ENCODE measurements at regions not wholly inside any gene's neighbourhood (a gene's known extent, or its start where the extent isn't known, plus 50 kb on each side); places are given as distances from the start of the nearest gene placed in this dataset.
"Not testable (repeated sequence)": the region's sequence is repeated elsewhere in the genome, so short reads cannot be mapped to it uniquely, and the experiment has no call there.

GRCh38 chr13:84831666-84832657, 949.7 kb upstream of the SLITRK1 start:
- DNase-seq: no peak

GRCh38 chr13:84823528-84823927, 941.3 kb upstream of the SLITRK1 start:
- no peak for DNase-seq

- no peak for DNase-seq
Measured at GRCh38 chr13:84821261-84821660, 939.0 kb upstream of the SLITRK1 start.

GRCh38 chr13:84816567-84817105, 934.4 kb upstream of the SLITRK1 start:
- DNase-seq: no peak

GRCh38 chr13:84812789-84813188, 930.5 kb upstream of the SLITRK1 start:
- DNase-seq: no peak

- no peak for DNase-seq
Measured at GRCh38 chr13:84812078-84812477, 929.8 kb upstream of the SLITRK1 start.

GRCh38 chr13:84810781-84811180, 928.5 kb upstream of the SLITRK1 start:
- DNase-seq: no peak

- DNase-seq: no peak
Measured at GRCh38 chr13:84802073-84802472, 919.8 kb upstream of the SLITRK1 start.

- DNase-seq: no peak
Measured at GRCh38 chr13:84784443-84785153, 902.3 kb upstream of the SLITRK1 start.

GRCh38 chr13:84777316-84777715, 895.0 kb upstream of the SLITRK1 start:
- no peak for DNase-seq

GRCh38 chr13:84776593-84776992, 894.3 kb upstream of the SLITRK1 start:
- DNase-seq: no peak

- DNase-seq: not testable (repeated sequence)
Measured at GRCh38 chr13:84775920-84776319, 893.6 kb upstream of the SLITRK1 start.

- no peak for DNase-seq
Measured at GRCh38 chr13:84774111-84774510, 891.8 kb upstream of the SLITRK1 start.

- DNase-seq: no peak
Measured at GRCh38 chr13:84760956-84761355, 878.7 kb upstream of the SLITRK1 start.

GRCh38 chr13:84749126-84749525, 866.9 kb upstream of the SLITRK1 start:
- DNase-seq: no peak

- no peak for DNase-seq
Measured at GRCh38 chr13:84745051-84745551, 862.8 kb upstream of the SLITRK1 start.

GRCh38 chr13:84744203-84744602, 861.9 kb upstream of the SLITRK1 start:
- DNase-seq: no peak

GRCh38 chr13:84741253-84741652, 859.0 kb upstream of the SLITRK1 start:
- no peak for DNase-seq

- DNase-seq: no peak
Measured at GRCh38 chr13:84739021-84739420, 856.7 kb upstream of the SLITRK1 start.

- no peak for DNase-seq
Measured at GRCh38 chr13:84737661-84738060, 855.4 kb upstream of the SLITRK1 start.

- DNase-seq: no peak
Measured at GRCh38 chr13:84730376-84730775, 848.1 kb upstream of the SLITRK1 start.

- no peak for DNase-seq
Measured at GRCh38 chr13:84705982-84706710, 823.9 kb upstream of the SLITRK1 start.

- DNase-seq: no peak
Measured at GRCh38 chr13:84702174-84702573, 819.9 kb upstream of the SLITRK1 start.

All from NCI-H1436 (cell line).